Loucy (cell line): ENCODE measurements at regions not wholly inside any gene's neighbourhood (a gene's known extent, or its start where the extent isn't known, plus 50 kb on each side); places are given as distances from the start of the nearest gene placed in this dataset.

Source experiments
- CTCF ChIP-seq: fragments of 200-600 bp; sonication (generic); conservative IDR thresholded peaks from 2 replicates; pipeline ENCODE4 v1.5.1; 2014; ENCODE audit warnings: mild to moderate bottlenecking, antibody characterized with exemption, low read length
- EZH2phosphoT487 ChIP-seq: fragments of 200-600 bp; IDR thresholded peaks from 2 replicates; pipeline ENCODE4 v1.6.1; 2018; ENCODE audit warnings: antibody characterized with exemption, mild to moderate bottlenecking, moderate library complexity, borderline replicate concordance

GRCh38 chr6:91509039-91509438 lies 922.2 kb upstream of the MAP3K7 start:
- TF ChIP-seq CTCF (no peak), EZH2phosphoT487 (no peak)
